Smooth muscle cell (in vitro differentiated cells): ENCODE measurements at regions not wholly inside any gene's neighbourhood (a gene's known extent, or its start where the extent isn't known, plus 50 kb on each side); places are given as distances from the start of the nearest gene placed in this dataset.

Source experiments
- DNase-seq: peaks from one replicate; lab custom pipeline; 2025; ENCODE audit not compliant: unreplicated experiment; lab: John Stamatoyannopoulos, UW
- H2AFZ ChIP-seq: fragments of 200-600 bp; sonication (generic); 2 replicates; pipeline ENCODE4 v1.6.0; 2016; ENCODE audit warnings: antibody characterized with exemption, low read depth, mild to moderate bottlenecking
- H3F3A ChIP-seq: fragments of 200-600 bp; sonication (generic); 2 replicates; pipeline ENCODE4 v1.6.0; 2017; ENCODE audit warnings: antibody characterized with exemption, low read depth
- H3K27ac ChIP-seq: fragments of 200-600 bp; sonication (generic); 2 replicates; pipeline ENCODE4 v1.5.1; 2016; ENCODE audit warnings: low read depth, mild to moderate bottlenecking
- H3K27me3 ChIP-seq: fragments of 200-600 bp; sonication (generic); 2 replicates; pipeline ENCODE4 v1.6.1; 2016; ENCODE audit warnings: low read depth, mild to moderate bottlenecking
- H3K36me3 ChIP-seq: fragments of 200-600 bp; sonication (generic); 2 replicates; pipeline ENCODE4 v1.5.1; 2016; ENCODE audit warnings: low read depth
- H3K4me1 ChIP-seq: fragments of 200-600 bp; sonication (generic); 2 replicates; pipeline ENCODE4 v1.5.1; 2016; ENCODE audit warnings: low read depth
- H3K4me2 ChIP-seq: fragments of 200-600 bp; sonication (generic); 2 replicates; pipeline ENCODE4 v1.6.0; 2016; ENCODE audit warnings: mild to moderate bottlenecking
- H3K4me3 ChIP-seq: fragments of 200-600 bp; sonication (generic); 2 replicates; pipeline ENCODE4 v1.5.1; 2016; ENCODE audit warnings: mild to moderate bottlenecking
- H3K79me2 ChIP-seq: fragments of 200-600 bp; sonication (generic); 2 replicates; pipeline ENCODE4 v1.6.0; 2016; ENCODE audit warnings: low read depth, mild to moderate bottlenecking
- H3K9ac ChIP-seq: fragments of 200-600 bp; sonication (generic); 2 replicates; pipeline ENCODE4 v1.6.0; 2016; ENCODE audit warnings: low read depth
- H3K9me3 ChIP-seq: fragments of 200-600 bp; sonication (generic); replicated peaks from 2 replicates; pipeline ENCODE4 v1.5.1; 2016; ENCODE audit warnings: low read depth
- H4K20me1 ChIP-seq: fragments of 200-600 bp; sonication (generic); 2 replicates; pipeline ENCODE4 v1.6.0; 2016; ENCODE audit warnings: low read depth
- CTCF ChIP-seq: fragments of 200-600 bp; sonication (generic); IDR thresholded peaks from 2 replicates; pipeline ENCODE4 v1.5.1; 2017; ENCODE audit warnings: borderline replicate concordance, mild to moderate bottlenecking, antibody characterized with exemption; ENCODE audit not compliant: insufficient read depth, poor library complexity, severe bottlenecking
- WGBS: methylation state at CpG from one replicate; pipeline ENCODE4 v1.1.7; 2016; ENCODE audit warnings: low lambda C conversion rate; 5-methylcytosine and 5-hydroxymethylcytosine counted together

GRCh38 chr6:145502416-145502815 is 232.9 kb downstream of the EPM2A start:
- no peak for DNase-seq
- Histone ChIP-seq H3K4me3 (no peak overlapping the region), H3K4me1 (no peaks in the 10 kb centered on the region), H3K9ac (no peak overlapping the region), H4K20me1 (no peaks in the 10 kb centered on the region), H3F3A (no peaks in the 10 kb centered on the region), H3K4me2 (no peak overlapping the region), H3K27ac (no peak overlapping the region), H3K79me2 (no peaks in the 10 kb centered on the region), H3K36me3 (no peaks in the 10 kb centered on the region), H3K27me3 (no peaks in the 10 kb centered on the region), H2AFZ (no peak overlapping the region), H3K9me3 (no peaks in the 10 kb centered on the region)
- TF ChIP-seq CTCF = no peak
- WGBS = 86% methylated on average over 1 of the region's 1 CpG

- Histone ChIP-seq H3F3A (no peaks in the 10 kb centered on the region), H3K4me3 (no peak overlapping the region)
Measured at GRCh38 chr6:145506136-145506535, 229.2 kb downstream of the EPM2A start.

GRCh38 chr6:145506565-145506964 is 228.8 kb downstream of the EPM2A start:
- Histone ChIP-seq H3K9ac (no peak overlapping the region), H3K4me1 (no peaks in the 10 kb centered on the region), H3K27ac (no peak overlapping the region), H2AFZ (no peak overlapping the region), H3K27me3 (no peaks in the 10 kb centered on the region), H3K4me3 (no peak overlapping the region), H3K36me3 (no peaks in the 10 kb centered on the region), H3K79me2 (no peaks in the 10 kb centered on the region), H3K9me3 (peaks cover 8% of the 10 kb centered on the region), H3F3A (no peaks in the 10 kb centered on the region), H3K4me2 (no peak overlapping the region), H4K20me1 (no peaks in the 10 kb centered on the region)
- 91% methylated on average over 1 of the region's 1 CpG for WGBS
- DNase-seq = no peak
- TF ChIP-seq CTCF = no peak

More at GRCh38 chr6:145506136-145506535, 229.2 kb downstream of the EPM2A start:
- Histone ChIP-seq H2AFZ (no peak overlapping the region), H3K9ac (no peak overlapping the region), H3K36me3 (no peaks in the 10 kb centered on the region), H3K9me3 (peaks cover 8% of the 10 kb centered on the region), H3K4me2 (no peak overlapping the region), H4K20me1 (no peaks in the 10 kb centered on the region), H3K4me1 (no peaks in the 10 kb centered on the region), H3K27ac (no peak overlapping the region), H3K79me2 (no peaks in the 10 kb centered on the region), H3K27me3 (no peaks in the 10 kb centered on the region)
- TF ChIP-seq CTCF = no peak
- WGBS = 70% methylated on average over 2 of the region's 2 CpGs
- no peak for DNase-seq

- H3K27ac ChIP-seq = no peak overlapping the region
- no peaks in the 10 kb centered on the region for H3K27me3 ChIP-seq
- TF ChIP-seq CTCF = no peak
- no peaks in the 10 kb centered on the region for H4K20me1 ChIP-seq
- H3K4me3 ChIP-seq = no peak overlapping the region
- DNase-seq = no peak
- H3K79me2 ChIP-seq = no peaks in the 10 kb centered on the region
- H3K9me3 ChIP-seq = peaks cover 8% of the 10 kb centered on the region
- H2AFZ ChIP-seq = no peak overlapping the region
- 88% methylated on average over 2 of the region's 2 CpGs for WGBS
- no peaks in the 10 kb centered on the region for H3K36me3 ChIP-seq
- no peak overlapping the region for H3K9ac ChIP-seq
- H3K4me1 ChIP-seq = no peaks in the 10 kb centered on the region
- no peaks in the 10 kb centered on the region for H3F3A ChIP-seq
- H3K4me2 ChIP-seq = no peak overlapping the region
Measured at GRCh38 chr6:145507239-145507638, 228.1 kb downstream of the EPM2A start.
